PC-9 (cell line): ENCODE measurements at regions not wholly inside any gene's neighbourhood (a gene's known extent, or its start where the extent isn't known, plus 50 kb on each side); places are given as distances from the start of the nearest gene placed in this dataset.

Source experiments
- BruUV-seq: library from RNA; stranded (reverse); fragments of 400-500 nt; replicated peaks from 2 replicates; lab custom pipeline; 2021; lab: Mats Ljungman, UMichigan
- CTCF ChIA-PET: fragments of 300-600 bp; sonication (Branson Sonifier 250); formaldehyde crosslinking; loops from one replicate; lab custom pipeline; 2022; ENCODE audit warnings: antibody characterized with exemption; lab: Charles Lee
- POLR2A ChIA-PET: fragments of 300-600 bp; sonication (Branson Sonifier 250); formaldehyde crosslinking; loops from one replicate; lab custom pipeline; 2022; ENCODE audit warnings: antibody characterized with exemption; ENCODE audit not compliant: unreplicated experiment; lab: Charles Lee
- DNase-seq, 2 experiments: peaks; one replicate each; pipeline versions ENCODE4 v3.0.0 to v3.0.0-alpha.2; 2015 to 2022; ENCODE audit warnings: mixed read lengths in 1 of 2
- H2AFZ ChIP-seq: fragments of 200-600 bp; sonication (generic); 2 replicates; pipeline ENCODE4 v1.8.1; 2017; ENCODE audit warnings: antibody characterized with exemption
- H3F3A ChIP-seq: fragments of 200-600 bp; sonication (generic); 2 replicates; pipeline ENCODE4 v1.8.1; 2017; ENCODE audit warnings: antibody characterized with exemption, mild to moderate bottlenecking, low read depth; ENCODE audit not compliant: insufficient read depth
- H3K27ac ChIP-seq: fragments of 200-600 bp; sonication (generic); 2 replicates; pipeline ENCODE4 v1.6.1; 2016; ENCODE audit warnings: mixed run types
- H3K27me3 ChIP-seq: fragments of 200-600 bp; sonication (generic); 2 replicates; pipeline ENCODE4 v1.6.1; 2016; ENCODE audit warnings: low read depth, mixed run types; ENCODE audit not compliant: insufficient read depth
- H3K36me3 ChIP-seq: fragments of 200-600 bp; sonication (generic); 2 replicates; pipeline ENCODE4 v1.6.1; 2016; ENCODE audit warnings: low read depth, mixed run types
- H3K4me1 ChIP-seq: fragments of 200-600 bp; sonication (generic); replicated peaks from 2 replicates; pipeline ENCODE4 v1.6.1; 2016; ENCODE audit warnings: mixed run types; ENCODE audit not compliant: insufficient read depth
- H3K4me2 ChIP-seq: fragments of 200-600 bp; sonication (generic); 2 replicates; pipeline ENCODE4 v1.6.1; 2017; ENCODE audit warnings: mixed run types
- H3K4me3 ChIP-seq: fragments of 200-600 bp; sonication (generic); 2 replicates; pipeline ENCODE4 v1.6.1; 2016; ENCODE audit warnings: mixed run types
- H3K79me2 ChIP-seq: fragments of 200-600 bp; sonication (generic); 2 replicates; pipeline ENCODE4 v1.6.1; 2017; ENCODE audit warnings: low read depth, mixed run types
- H3K9me2 ChIP-seq: fragments of 200-600 bp; sonication (generic); 2 replicates; pipeline ENCODE4 v1.8.1; 2017; ENCODE audit warnings: mild to moderate bottlenecking; ENCODE audit not compliant: insufficient read depth
- H3K9me3 ChIP-seq: fragments of 200-600 bp; sonication (generic); 2 replicates; pipeline ENCODE4 v1.8.1; 2016; ENCODE audit warnings: low read depth; ENCODE audit not compliant: insufficient read depth
- H4K20me1 ChIP-seq: fragments of 200-600 bp; sonication (generic); 2 replicates; pipeline ENCODE4 v1.8.1; 2017; ENCODE audit not compliant: insufficient read depth
- EZH2 ChIP-seq: fragments of 200-600 bp; sonication (generic); IDR thresholded peaks from 2 replicates; pipeline ENCODE4 v1.8.0; 2017; ENCODE audit warnings: antibody characterized with exemption, low read depth
- intact Hi-C: fragments of 100-400 bp; cut with micrococcal nuclease; formaldehyde crosslinking; loops from one replicate; pipeline ENCODE4 v1.10.0; 2022; ENCODE audit not compliant: unreplicated experiment
- TF ChIP-seq, protein P1 (sequence below): fragments of 200-600 bp; sonication (generic); conservative IDR thresholded peaks from 2 replicates; pipeline ENCODE4 v1.6.1; 2017; ENCODE audit warnings: mixed run types, antibody characterized with exemption, mild to moderate bottlenecking, moderate library complexity

DNA sequence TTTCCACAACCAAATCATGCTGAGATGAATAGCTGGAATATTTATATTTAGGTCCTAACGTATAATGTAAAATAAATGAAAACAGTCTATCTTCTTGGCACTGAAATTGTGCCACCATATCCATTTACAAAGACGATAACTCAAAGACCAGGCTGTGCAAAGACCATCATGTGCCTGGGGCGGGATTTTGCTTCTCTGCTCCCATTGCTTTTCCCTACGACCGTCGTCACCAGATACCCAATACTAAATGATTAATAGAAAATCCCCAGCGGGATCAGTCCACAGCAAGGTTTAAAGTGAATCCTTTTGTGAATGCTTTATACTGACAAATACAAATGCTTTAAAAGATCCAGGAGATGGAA lies 194.3 kb upstream of the ARL4C start:
- ChIA-PET POLR2A (interaction anchor here (0.6 to 0.7 kb wide), 2 partner anchors 65 to 398 kb away, joined by 6 to 18 read pairs; no protein-coding TSS in a partner anchor), CTCF (no interaction called here)
- intact Hi-C loops = loop anchor here (5.0 kb wide), 1 partner anchor 361 kb away; no protein-coding TSS in a partner anchor
- Histone ChIP-seq H3K9me3 (peaks cover 12% of the 10 kb centered on the region), H3K4me1 (peaks cover 59% of the 10 kb centered on the region), H3K4me2 (no peak overlapping the region), H3F3A (peaks cover 48% of the 10 kb centered on the region), H3K36me3 (no peaks in the 10 kb centered on the region; the same call in 1 of the 2 replicates), H3K9me2 (no peaks in the 10 kb centered on the region), H4K20me1 (no peaks in the 10 kb centered on the region), H3K27ac (no peak overlapping the region), H3K27me3 (no peaks in the 10 kb centered on the region), H3K4me3 (no peak overlapping the region), H2AFZ (no peak overlapping the region), H3K79me2 (no peaks in the 10 kb centered on the region)
- BruUV-seq = no TSS peak
- TF ChIP-seq EZH2 = no peak
- TF ChIP-seq, protein P1, sequence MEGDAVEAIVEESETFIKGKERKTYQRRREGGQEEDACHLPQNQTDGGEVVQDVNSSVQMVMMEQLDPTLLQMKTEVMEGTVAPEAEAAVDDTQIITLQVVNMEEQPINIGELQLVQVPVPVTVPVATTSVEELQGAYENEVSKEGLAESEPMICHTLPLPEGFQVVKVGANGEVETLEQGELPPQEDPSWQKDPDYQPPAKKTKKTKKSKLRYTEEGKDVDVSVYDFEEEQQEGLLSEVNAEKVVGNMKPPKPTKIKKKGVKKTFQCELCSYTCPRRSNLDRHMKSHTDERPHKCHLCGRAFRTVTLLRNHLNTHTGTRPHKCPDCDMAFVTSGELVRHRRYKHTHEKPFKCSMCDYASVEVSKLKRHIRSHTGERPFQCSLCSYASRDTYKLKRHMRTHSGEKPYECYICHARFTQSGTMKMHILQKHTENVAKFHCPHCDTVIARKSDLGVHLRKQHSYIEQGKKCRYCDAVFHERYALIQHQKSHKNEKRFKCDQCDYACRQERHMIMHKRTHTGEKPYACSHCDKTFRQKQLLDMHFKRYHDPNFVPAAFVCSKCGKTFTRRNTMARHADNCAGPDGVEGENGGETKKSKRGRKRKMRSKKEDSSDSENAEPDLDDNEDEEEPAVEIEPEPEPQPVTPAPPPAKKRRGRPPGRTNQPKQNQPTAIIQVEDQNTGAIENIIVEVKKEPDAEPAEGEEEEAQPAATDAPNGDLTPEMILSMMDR = no peak
- DNase-seq = no peak

DNA sequence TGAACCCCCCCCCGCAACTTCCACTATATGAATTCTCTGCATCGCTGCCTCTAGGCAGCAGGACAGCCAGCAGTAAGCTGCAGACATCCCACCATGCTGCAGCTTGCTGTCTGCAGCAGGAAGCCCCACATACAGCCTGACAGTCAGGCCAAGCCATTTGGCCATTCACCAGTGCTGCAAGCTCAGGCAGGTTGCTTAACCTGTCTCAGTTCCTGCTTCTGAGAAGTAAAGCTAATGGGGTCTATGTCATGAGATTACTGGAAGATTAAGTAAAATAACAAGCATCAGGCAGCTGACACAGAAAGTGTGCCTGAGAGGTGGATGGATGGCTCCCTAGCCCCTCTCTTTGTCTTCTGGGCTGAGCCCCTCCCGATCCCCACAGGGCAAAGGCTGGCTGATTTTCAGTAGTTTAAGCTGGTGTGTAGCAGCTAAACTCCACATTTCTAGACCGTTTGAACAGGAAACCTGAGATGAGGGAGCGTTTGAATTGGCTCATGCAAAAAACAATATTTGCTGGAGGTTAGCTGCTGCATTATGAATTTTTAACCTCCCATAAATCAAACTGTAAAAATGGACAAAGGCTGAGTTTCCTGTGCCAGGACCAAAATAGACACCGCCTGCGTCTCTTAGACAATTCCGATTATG lies 193.8 kb upstream of the ARL4C start:
- peaks cover 48% of the 10 kb centered on the region for H3F3A ChIP-seq
- no TSS peak for BruUV-seq
- TF ChIP-seq EZH2 = no peak
- TF ChIP-seq, protein P1 = no peak
- no peak overlapping the region for H3K4me2 ChIP-seq
- no peaks in the 10 kb centered on the region for H3K79me2 ChIP-seq
- no peaks in the 10 kb centered on the region for H3K27me3 ChIP-seq
- no peaks in the 10 kb centered on the region for H3K36me3 ChIP-seq
- POLR2A ChIA-PET = interaction anchor here (0.6 kb wide), 1 partner anchor 397 kb away, joined by 18 read pairs; no protein-coding TSS in a partner anchor
- no peak overlapping the region for H2AFZ ChIP-seq
- H3K9me2 ChIP-seq = no peaks in the 10 kb centered on the region
- H3K27ac ChIP-seq = no peak overlapping the region
- CTCF ChIA-PET = interaction anchor here (0.6 kb wide), 1 partner anchor 120 kb away, joined by 8 read pairs; no protein-coding TSS in a partner anchor
- intact Hi-C loops = loop anchor here (5.0 kb wide), 1 partner anchor 362 kb away; no protein-coding TSS in a partner anchor
- no peaks in the 10 kb centered on the region for H4K20me1 ChIP-seq
- 0 out of 2 replicates have a peak, but pooled peaks cover 7% of the 10 kb centered on the region for H3K9me3 ChIP-seq
- peak in 1 of 2 experiments; percentile 43 for DNase-seq
- H3K4me1 ChIP-seq = peaks cover 59% of the 10 kb centered on the region
- no peak overlapping the region for H3K4me3 ChIP-seq

DNA sequence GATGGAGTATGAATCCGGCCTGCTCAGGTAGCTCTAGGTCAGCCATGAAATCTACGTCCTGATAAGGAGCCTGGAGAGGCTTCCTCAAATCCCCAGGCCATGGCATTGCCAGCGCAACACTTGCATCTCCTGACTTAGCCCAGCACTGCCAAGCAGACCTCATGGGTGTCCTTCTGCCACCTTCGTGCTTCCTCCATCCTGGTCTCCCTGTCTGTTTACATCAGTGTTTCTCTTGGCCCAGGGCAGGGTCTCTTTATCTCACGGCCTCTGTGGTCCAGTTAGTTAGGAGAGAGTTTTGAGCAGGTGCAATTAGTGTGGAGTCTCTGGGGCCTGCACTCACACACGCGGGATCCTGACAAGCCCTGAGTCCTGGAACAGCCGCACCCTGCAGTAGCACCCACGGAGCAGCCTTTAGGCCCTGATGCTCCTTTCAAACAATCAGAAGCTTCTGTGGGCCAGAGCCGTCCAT lies 193.1 kb upstream of the ARL4C start:
- TF ChIP-seq, protein P1 = no peak
- TF ChIP-seq EZH2 = no peak
- Histone ChIP-seq H3K27me3 (no peaks in the 10 kb centered on the region), H3K9me3 (0 out of 2 replicates have a peak, but pooled peaks cover 4% of the 10 kb centered on the region), H4K20me1 (no peaks in the 10 kb centered on the region), H3K4me3 (no peak overlapping the region), H3K9me2 (no peaks in the 10 kb centered on the region), H3K4me1 (peaks cover 59% of the 10 kb centered on the region), H2AFZ (no peak overlapping the region), H3F3A (peaks cover 43% of the 10 kb centered on the region), H3K36me3 (no peaks in the 10 kb centered on the region), H3K27ac (no peak overlapping the region), H3K79me2 (no peaks in the 10 kb centered on the region), H3K4me2 (no peak overlapping the region)
- no peak for DNase-seq
- intact Hi-C loops = loop anchor here (5.0 kb wide), 1 partner anchor 362 kb away; no protein-coding TSS in a partner anchor
- ChIA-PET POLR2A (no interaction called here), CTCF (interaction anchor here (0.5 to 0.6 kb wide), 2 partner anchors 121 to 280 kb away, joined by 3 to 8 read pairs; no protein-coding TSS in a partner anchor)
- no TSS peak for BruUV-seq
